ENCODE measurements at regions not wholly inside any gene's neighbourhood (a gene's known extent, or its start where the extent isn't known, plus 50 kb on each side); places are given as distances from the start of the nearest gene placed in this dataset.

DNA sequence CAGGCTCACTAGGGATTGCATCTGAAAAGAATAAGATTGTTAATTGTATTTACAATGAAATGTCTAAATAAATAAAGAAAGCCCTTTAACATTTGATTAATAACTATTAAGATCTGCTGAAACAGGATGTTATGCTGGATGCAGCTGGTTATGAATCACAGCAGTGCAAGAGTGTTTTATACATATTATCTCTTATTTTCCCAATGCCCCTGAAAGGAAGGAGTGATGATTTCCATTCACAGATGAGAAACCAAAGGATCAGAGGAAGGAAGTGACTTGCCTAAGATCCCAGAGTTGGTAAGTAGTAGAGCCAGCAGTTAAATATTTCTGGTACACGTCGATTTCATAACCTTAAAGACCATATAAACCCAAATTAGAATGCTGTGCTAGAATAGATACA, 76.3 kb upstream of the ARHGAP36 start:
- no peak for DNase-seq
- H3K36me3 Mint-ChIP-seq (ENCODE audit: insufficient read depth in 1 of 3, low read depth in 3 of 3), result no peaks in the 10 kb centered on the region
- H3K14ac ChIP-seq (ENCODE audit: insufficient read depth, low read length), result no peak overlapping the region
- H3K27me3 ChIP-seq (ENCODE audit: insufficient read depth, low read length), result no peaks in the 10 kb centered on the region
- no peak overlapping the region for H4K8ac ChIP-seq (replicated peaks; ENCODE audit: insufficient read length, low read depth, low read length)
- no peaks in the 10 kb centered on the region for H3K9me3 ChIP-seq (ENCODE audit: control insufficient read depth, low read depth, low read length)
- no peak overlapping the region for H3K4me2 ChIP-seq (ENCODE audit: insufficient read depth, insufficient read length, low read length)
- no peaks in the 10 kb centered on the region for H3K79me2 ChIP-seq (ENCODE audit: insufficient read depth, low read length)
- H3K56ac ChIP-seq (ENCODE audit: insufficient read length, low read depth, low read length), result no peak overlapping the region
- H3K27ac Mint-ChIP-seq, result no peak overlapping the region
- no peaks in the 10 kb centered on the region for H3K79me1 ChIP-seq (ENCODE audit: insufficient read depth, low read depth, low read length, poor library complexity, severe bottlenecking)
- H2BK20ac ChIP-seq (ENCODE audit: low read depth, low read length, poor library complexity, severe bottlenecking), result no peak overlapping the region
- no peak overlapping the region for H3K23ac ChIP-seq (ENCODE audit: insufficient read length, low read depth, low read length)
- H3K9me3 Mint-ChIP-seq, result no peaks in the 10 kb centered on the region
- no peak overlapping the region for H3K4me3 Mint-ChIP-seq
- H4K91ac ChIP-seq (ENCODE audit: insufficient read length, low read depth, low read length), result no peak overlapping the region
- no peak overlapping the region for H2BK12ac ChIP-seq (ENCODE audit: insufficient read length, low read depth, low read length)
- no peak overlapping the region for H4K5ac ChIP-seq (ENCODE audit: insufficient read length, low read depth, low read length)
- H4K20me1 ChIP-seq (ENCODE audit: control insufficient read depth, insufficient read depth, insufficient read length), result no peaks in the 10 kb centered on the region
- H3T11ph ChIP-seq (ENCODE audit: low read length), result no peak overlapping the region
- no peak overlapping the region for H3K18ac ChIP-seq (ENCODE audit: insufficient read length, low read depth, low read length)
- H3K4ac ChIP-seq (ENCODE audit: low read depth, low read length), result no peak overlapping the region
- no peak overlapping the region for H3K9ac ChIP-seq (ENCODE audit: extremely low read depth, insufficient read length, low read length)
- H2BK15ac ChIP-seq (ENCODE audit: low read depth, low read length), result no peak overlapping the region
- no peak overlapping the region for H2AFZ ChIP-seq (ENCODE audit: low read length)
- no peak overlapping the region for H2BK120ac ChIP-seq (ENCODE audit: low read depth, low read length, poor library complexity, severe bottlenecking)
- H3K23me2 ChIP-seq (ENCODE audit: insufficient read length, low read depth, low read length, poor library complexity, severe bottlenecking), result no peaks in the 10 kb centered on the region
- no CpG with 5 or more reads among the region's 2 CpGs for WGBS (ENCODE audit: extremely low coverage, insufficient read length, low lambda C conversion rate)
- H3K27ac ChIP-seq (ENCODE audit: insufficient read length, low read depth, low read length), result no peak overlapping the region
- H3K27me3 Mint-ChIP-seq (ENCODE audit: low read depth), result no peaks in the 10 kb centered on the region
- H3K4me1 Mint-ChIP-seq, result peaks cover 8 to 9% of the 10 kb centered on the region in 2 experiments
- H2AK5ac ChIP-seq (ENCODE audit: insufficient read length, low read length), result no peak overlapping the region
- no peaks in the 10 kb centered on the region; the same call in 1 of the 2 replicates for H3K4me1 ChIP-seq (ENCODE audit: insufficient read depth, low read length)
- TF ChIP-seq, protein P1, sequence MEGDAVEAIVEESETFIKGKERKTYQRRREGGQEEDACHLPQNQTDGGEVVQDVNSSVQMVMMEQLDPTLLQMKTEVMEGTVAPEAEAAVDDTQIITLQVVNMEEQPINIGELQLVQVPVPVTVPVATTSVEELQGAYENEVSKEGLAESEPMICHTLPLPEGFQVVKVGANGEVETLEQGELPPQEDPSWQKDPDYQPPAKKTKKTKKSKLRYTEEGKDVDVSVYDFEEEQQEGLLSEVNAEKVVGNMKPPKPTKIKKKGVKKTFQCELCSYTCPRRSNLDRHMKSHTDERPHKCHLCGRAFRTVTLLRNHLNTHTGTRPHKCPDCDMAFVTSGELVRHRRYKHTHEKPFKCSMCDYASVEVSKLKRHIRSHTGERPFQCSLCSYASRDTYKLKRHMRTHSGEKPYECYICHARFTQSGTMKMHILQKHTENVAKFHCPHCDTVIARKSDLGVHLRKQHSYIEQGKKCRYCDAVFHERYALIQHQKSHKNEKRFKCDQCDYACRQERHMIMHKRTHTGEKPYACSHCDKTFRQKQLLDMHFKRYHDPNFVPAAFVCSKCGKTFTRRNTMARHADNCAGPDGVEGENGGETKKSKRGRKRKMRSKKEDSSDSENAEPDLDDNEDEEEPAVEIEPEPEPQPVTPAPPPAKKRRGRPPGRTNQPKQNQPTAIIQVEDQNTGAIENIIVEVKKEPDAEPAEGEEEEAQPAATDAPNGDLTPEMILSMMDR (conservative IDR thresholded peaks at IDR 0.05), result no peak
- H2BK5ac ChIP-seq (ENCODE audit: insufficient read length, low read length), result no peak overlapping the region

Measured in H9 (cell line).